Thoracic aorta (tissue), 2 donors: ENCODE measurements at regions not wholly inside any gene's neighbourhood (a gene's known extent, or its start where the extent isn't known, plus 50 kb on each side); places are given as distances from the start of the nearest gene placed in this dataset.

Experiments used
- ATAC-seq: fragments of 150-250 bp; one replicate; pipeline ENCODE4 v1.8.0; 2017; ENCODE audit warnings: low read depth; ENCODE audit not compliant: insufficient number of reproducible peaks, low FRiP score
- DNase-seq: peaks from one replicate; pipeline ENCODE4 v3.0.0-alpha.2; 2020; ENCODE audit warnings: low spot score
- H3K27ac ChIP-seq, 2 donors: fragments of 200-600 bp; sonication (generic); 1 replicate in 1 of 2; 2 replicates in 1 of 2; pipeline ENCODE4 v1.5.1; 2016; ENCODE audit warnings: mild to moderate bottlenecking in 2 of 2, moderate library complexity in 2 of 2
- H3K27me3 ChIP-seq: fragments of 200-600 bp; sonication (generic); replicated peaks from 2 replicates; pipeline ENCODE4 v1.6.0; 2016; ENCODE audit warnings: mild to moderate bottlenecking; ENCODE audit not compliant: insufficient read depth
- H3K36me3 ChIP-seq: fragments of 200-600 bp; sonication (generic); one replicate; pipeline ENCODE4 v1.5.1; 2016
- H3K4me1 ChIP-seq, 2 donors: fragments of 200-600 bp; sonication (generic); 1 replicate in 1 of 2; 2 replicates in 1 of 2; pipeline versions ENCODE4 v1.5.1 to v1.6.0; 2016; ENCODE audit warnings: low read depth in 2 of 2, mild to moderate bottlenecking in 1 of 2; ENCODE audit not compliant: control insufficient read depth in 1 of 2
- H3K4me3 ChIP-seq: fragments of 200-600 bp; sonication (generic); 2 replicates; pipeline ENCODE4 v1.5.1; 2016; ENCODE audit warnings: mild to moderate bottlenecking
- H3K9me3 ChIP-seq: fragments of 200-600 bp; sonication (generic); 2 replicates; pipeline ENCODE4 v1.5.1; 2016
- CTCF ChIP-seq: fragments of 200-600 bp; sonication (generic); IDR thresholded peaks from one replicate; pipeline ENCODE4 v1.5.1; 2019; ENCODE audit warnings: antibody characterized with exemption

GRCh38 chr11:115664313-115664712, 160.1 kb upstream of the CADM1 start:
- no peaks in the 10 kb centered on the region for H3K27me3 ChIP-seq
- no peak overlapping the region for H3K27ac ChIP-seq
- DNase-seq (no peak), ATAC-seq (no peak)
- peaks cover 0 to 6% of the 10 kb centered on the region in 2 donors for H3K4me1 ChIP-seq
- H3K36me3 ChIP-seq: no peaks in the 10 kb centered on the region
- no peak for TF ChIP-seq CTCF
- no peaks in the 10 kb centered on the region for H3K9me3 ChIP-seq
- H3K4me3 ChIP-seq: no peak overlapping the region

GRCh38 chr11:115663790-115664189, 159.6 kb upstream of the CADM1 start:
- no peak overlapping the region for H3K4me3 ChIP-seq
- H3K27ac ChIP-seq: no peak overlapping the region
- no peaks in the 10 kb centered on the region for H3K27me3 ChIP-seq
- no peak for ATAC-seq
- DNase-seq: no peak
- H3K9me3 ChIP-seq: no peaks in the 10 kb centered on the region
- H3K4me1 ChIP-seq: peaks cover 0 to 10% of the 10 kb centered on the region in 2 donors
- TF ChIP-seq CTCF: no peak
- H3K36me3 ChIP-seq: no peaks in the 10 kb centered on the region

- Histone ChIP-seq H3K9me3 (no peaks in the 10 kb centered on the region), H3K27ac (no peak overlapping the region), H3K36me3 (no peaks in the 10 kb centered on the region), H3K4me1 (peaks cover 0 to 10% of the 10 kb centered on the region in 2 donors), H3K4me3 (peak overlapping the region; percentile 62), H3K27me3 (no peaks in the 10 kb centered on the region)
- ATAC-seq: no peak
- no peak for TF ChIP-seq CTCF
- DNase-seq: no peak
Observed at GRCh38 chr11:115660030-115660805, 156.0 kb upstream of the CADM1 start.

- Histone ChIP-seq H3K27me3 (no peaks in the 10 kb centered on the region), H3K4me1 (peaks cover 0 to 10% of the 10 kb centered on the region in 2 donors), H3K9me3 (no peaks in the 10 kb centered on the region), H3K36me3 (no peaks in the 10 kb centered on the region), H3K4me3 (peak overlapping the region; percentile 62), H3K27ac (no peak overlapping the region)
- DNase-seq: no peak
- no peak for TF ChIP-seq CTCF
- ATAC-seq: no peak
Observed at GRCh38 chr11:115659061-115659963, 155.1 kb upstream of the CADM1 start.

- Histone ChIP-seq H3K27ac (no peak overlapping the region), H3K9me3 (no peaks in the 10 kb centered on the region), H3K4me1 (peaks cover 0 to 10% of the 10 kb centered on the region in 2 donors), H3K36me3 (no peaks in the 10 kb centered on the region), H3K27me3 (no peaks in the 10 kb centered on the region), H3K4me3 (no peak overlapping the region)
- no peak for TF ChIP-seq CTCF
- DNase-seq (no peak), ATAC-seq (no peak)
Observed at GRCh38 chr11:115657586-115657985, 153.4 kb upstream of the CADM1 start.
